Keratinocyte (primary cell): ENCODE measurements at regions not wholly inside any gene's neighbourhood (a gene's known extent, or its start where the extent isn't known, plus 50 kb on each side); places are given as distances from the start of the nearest gene placed in this dataset.
A peak's percentile ranks its signal among the peaks of the same experiment; 100 is the strongest.

Experiments used
- DNase-seq: peaks from one replicate; pipeline ENCODE4 v3.0.0-alpha.2; 2011; ENCODE audit warnings: low read depth, missing footprints, low spot score
- FAIRE-seq: peaks from 2 replicates; lab custom pipeline; 2011; peaks lifted over from hg19 to GRCh38; lab: Jason Lieb, UNC
- H2AFZ ChIP-seq: 2 replicates; pipeline ENCODE4 v1.6.0; 2012; ENCODE audit warnings: low read length, control low read depth, inconsistent platforms; ENCODE audit not compliant: control insufficient read depth
- H3K27ac ChIP-seq: 2 replicates; pipeline ENCODE4 v1.5.1; 2011; ENCODE audit warnings: low read length; ENCODE audit not compliant: control insufficient read depth, insufficient read depth
- H3K27me3 ChIP-seq: 3 replicates; pipeline ENCODE4 v1.6.0; 2011; ENCODE audit warnings: low read length; ENCODE audit not compliant: control insufficient read depth, insufficient read depth; ENCODE audit errors: extremely low read depth
- H3K36me3 ChIP-seq, 2 experiments: 2 replicates in 1 of 2; 3 replicates in 1 of 2; pipeline ENCODE4 v1.5.1; 2011; ENCODE audit warnings: low read length in 2 of 2, mild to moderate bottlenecking in 1 of 2; ENCODE audit not compliant: control insufficient read depth in 2 of 2, insufficient read depth in 2 of 2; ENCODE audit errors: extremely low read depth in 1 of 2
- H3K4me1 ChIP-seq: 3 replicates; pipeline ENCODE4 v1.5.1; 2011; ENCODE audit warnings: low read length; ENCODE audit not compliant: control insufficient read depth, insufficient read depth; ENCODE audit errors: extremely low read depth
- H3K4me2 ChIP-seq: 3 replicates; pipeline ENCODE4 v1.6.0; 2011; ENCODE audit warnings: low read depth, low read length; ENCODE audit not compliant: control insufficient read depth, insufficient read depth; ENCODE audit errors: extremely low read depth
- H3K4me3 ChIP-seq, 3 experiments: fragments of 200-600 bp in 1 of 3; sonication (generic) in 1 of 3; 2 replicates in 2 of 3; 3 replicates in 1 of 3; pipeline ENCODE4 v1.5.1; 2011 to 2016; ENCODE audit warnings: low read length in 3 of 3, mild to moderate bottlenecking in 3 of 3, control low read depth in 2 of 3, inconsistent platforms in 1 of 3, low read depth in 1 of 3, mixed read lengths in 1 of 3, mixed run types in 1 of 3, moderate library complexity in 1 of 3; ENCODE audit not compliant: control insufficient read depth in 2 of 3, insufficient read depth in 2 of 3; ENCODE audit errors: extremely low read depth in 1 of 3
- H3K79me2 ChIP-seq: 2 replicates; pipeline ENCODE4 v1.6.0; 2012; ENCODE audit warnings: low read length; ENCODE audit not compliant: control insufficient read depth, insufficient read depth
- H3K9ac ChIP-seq: 3 replicates; pipeline ENCODE4 v1.6.0; 2011; ENCODE audit warnings: low read length; ENCODE audit not compliant: control insufficient read depth, insufficient read depth; ENCODE audit errors: extremely low read depth
- H3K9me1 ChIP-seq: 3 replicates; pipeline ENCODE4 v1.6.0; 2011; ENCODE audit warnings: low read length; ENCODE audit not compliant: control insufficient read depth, insufficient read depth; ENCODE audit errors: extremely low read depth
- H3K9me3 ChIP-seq: 2 replicates; pipeline ENCODE4 v1.5.1; 2012; ENCODE audit warnings: low read depth, low read length; ENCODE audit not compliant: control insufficient read depth
- H4K20me1 ChIP-seq: 3 replicates; pipeline ENCODE4 v1.6.0; 2011; ENCODE audit warnings: low read length; ENCODE audit not compliant: control insufficient read depth, insufficient read depth; ENCODE audit errors: extremely low read depth
- CTCF ChIP-seq, 3 experiments: IDR thresholded peaks in 1 of 3; conservative IDR thresholded peaks in 1 of 3; optimal IDR thresholded peaks in 1 of 3; 2 replicates in 2 of 3; 3 replicates in 1 of 3; pipeline versions ENCODE3 to v1.5.1; 2011; ENCODE audit warnings: low read length in 3 of 3, mild to moderate bottlenecking in 3 of 3, moderate library complexity in 2 of 3, control low read depth in 1 of 3, inconsistent platforms in 1 of 3; ENCODE audit not compliant: insufficient read depth in 2 of 3; ENCODE audit errors: extremely low read depth in 1 of 3
- EZH2 ChIP-seq: IDR thresholded peaks from one replicate; pipeline ENCODE4 v1.6.1; 2012; ENCODE audit warnings: inconsistent platforms, mild to moderate bottlenecking, low read length, moderate library complexity
- dilution Hi-C: fragments of 300-500 bp; cut with MboI; formaldehyde crosslinking; loops from one replicate; pipeline ENCODE4 v1.7.0; 2020; ENCODE audit warnings: low sequenced_read_pairs; ENCODE audit not compliant: extremely low pct_ligation_motif_present

DNA sequence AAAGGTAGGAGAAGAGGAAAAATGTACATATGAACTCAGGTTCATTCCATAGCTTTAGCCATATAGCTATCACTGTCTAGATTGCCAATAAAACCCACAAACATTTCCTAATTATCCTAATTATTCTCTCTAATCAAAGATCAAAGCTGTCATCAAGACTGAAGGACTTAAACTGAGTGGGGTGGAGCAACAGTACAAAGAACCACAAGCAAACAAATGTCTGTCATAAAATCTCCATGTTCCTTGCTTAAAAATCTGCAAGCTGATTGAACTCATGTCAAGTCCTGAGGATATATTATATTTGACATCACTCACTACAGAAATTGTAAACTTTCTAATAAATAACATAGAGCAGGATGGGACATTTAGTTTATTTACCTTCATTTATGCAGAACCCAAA is 315.9 kb downstream of the SNX13 start:
- DNase-seq (no peak), FAIRE-seq (no peak)
- no peak overlapping the region for H3K4me3 ChIP-seq
- H3K4me1 ChIP-seq, result peaks cover 6% of the 10 kb centered on the region
- H3K9me3 ChIP-seq, result no peaks in the 10 kb centered on the region
- H3K36me3 ChIP-seq, result no peaks in the 10 kb centered on the region
- H3K79me2 ChIP-seq, result no peaks in the 10 kb centered on the region
- no peak for TF ChIP-seq EZH2
- TF ChIP-seq CTCF (optimal IDR thresholded peaks at IDR 0.05 in 1 of 3, IDR thresholded peaks at IDR 0.05 in 1 of 3, conservative IDR thresholded peaks at IDR 0.05 in 1 of 3; ENCODE audit: extremely low read depth in 1 of 3, insufficient read depth in 2 of 3, low read length in 3 of 3), result no peak
- dilution Hi-C loops, result no loop called here
- no peaks in the 10 kb centered on the region for H3K27me3 ChIP-seq
- H3K9me1 ChIP-seq, result no peaks in the 10 kb centered on the region
- H3K4me2 ChIP-seq, result no peak overlapping the region
- no peak overlapping the region for H3K9ac ChIP-seq
- no peaks in the 10 kb centered on the region for H4K20me1 ChIP-seq
- no peak overlapping the region for H2AFZ ChIP-seq
- no peak overlapping the region for H3K27ac ChIP-seq

DNA sequence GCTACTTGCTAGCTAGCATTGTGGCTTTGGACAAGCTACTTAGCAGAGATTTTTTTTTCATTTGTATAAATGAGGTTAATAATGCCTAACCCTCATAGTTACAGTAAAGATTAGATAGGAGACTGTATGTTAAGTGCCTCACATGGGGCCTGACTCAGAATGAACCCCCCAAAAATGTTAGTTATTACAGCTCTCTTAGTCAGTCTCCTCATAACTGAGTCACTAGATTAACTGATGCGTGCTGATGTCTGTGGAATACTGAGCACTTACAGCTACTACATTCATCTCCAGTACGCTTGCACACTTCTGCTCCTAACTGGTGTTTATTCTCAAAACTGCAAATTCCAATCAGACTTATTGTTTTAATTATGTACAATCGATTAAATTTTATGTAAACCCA is 315.3 kb downstream of the SNX13 start:
- DNase-seq, result peak; percentile 38
- Histone ChIP-seq H3K27me3 (no peaks in the 10 kb centered on the region), H3K9me3 (no peaks in the 10 kb centered on the region), H3K4me3 (no peak overlapping the region), H3K9ac (no peak overlapping the region), H3K27ac (no peak overlapping the region), H3K79me2 (no peaks in the 10 kb centered on the region), H3K9me1 (no peaks in the 10 kb centered on the region), H3K4me1 (peaks cover 6% of the 10 kb centered on the region), H2AFZ (no peak overlapping the region), H4K20me1 (no peaks in the 10 kb centered on the region), H3K36me3 (no peaks in the 10 kb centered on the region), H3K4me2 (no peak overlapping the region)
- FAIRE-seq, result peak; percentile 65
- no peak for TF ChIP-seq CTCF (optimal IDR thresholded peaks at IDR 0.05 in 1 of 3, IDR thresholded peaks at IDR 0.05 in 1 of 3, conservative IDR thresholded peaks at IDR 0.05 in 1 of 3; ENCODE audit: extremely low read depth in 1 of 3, insufficient read depth in 2 of 3, low read length in 3 of 3)
- TF ChIP-seq EZH2, result no peak
- dilution Hi-C loops, result no loop called here
